HepG2 (cell line): ENCODE measurements at regions not wholly inside any gene's neighbourhood (a gene's known extent, or its start where the extent isn't known, plus 50 kb on each side); places are given as distances from the start of the nearest gene placed in this dataset.

Source experiments
- ATAC-seq: fragments of 200-7000 bp; cut with Tn5 transposase; 3 replicates; pipeline ENCODE4 v1.9.1; 2020; ENCODE audit warnings: mild to moderate bottlenecking, moderate library complexity
- BruUV-seq: library from RNA; stranded (reverse); fragments of 400-500 nt; replicated peaks from 2 replicates; lab custom pipeline; 2021; lab: Mats Ljungman, UMichigan
- CTCF ChIA-PET: fragments of 300-600 bp; formaldehyde crosslinking; extraction: SDS; loops from one replicate; lab custom pipeline; 2021; ENCODE audit warnings: low total read pairs, inconsistent platforms, low intra/inter-chr PET ratio; lab: Yijun Ruan, JAX
- POLR2A ChIA-PET: fragments of 350-600 bp; sonication (Branson Sonifier 250); formaldehyde crosslinking; loops from one replicate; lab custom pipeline; 2020; ENCODE audit warnings: antibody characterized with exemption, inconsistent platforms; lab: Yijun Ruan, JAX
- DNase-seq: peaks from one replicate; pipeline ENCODE4 v3.0.0-alpha.2; 2015; ENCODE audit warnings: low spot score
- FAIRE-seq: peaks from 3 replicates; lab custom pipeline; 2011; peaks lifted over from hg19 to GRCh38; lab: Jason Lieb, UNC
- H2AFZ ChIP-seq: one replicate; pipeline ENCODE4 v1.6.1; 2011; ENCODE audit warnings: low read length, inconsistent platforms
- H3K27ac ChIP-seq: fragments of 300-600 bp; 3 replicates; pipeline ENCODE4 v1.8.0; 2011; ENCODE audit warnings: mixed run types, mild to moderate bottlenecking, mixed read lengths, low read length, inconsistent platforms; ENCODE audit not compliant: insufficient read depth; ENCODE audit errors: extremely low read length
- H3K27me3 ChIP-seq, 2 experiments: fragments of 200-600 bp in 1 of 2; 2 replicates in 1 of 2; 3 replicates in 1 of 2; pipeline versions ENCODE4 v1.6.0 to v1.8.0; 2011; ENCODE audit warnings: low read length in 2 of 2, mild to moderate bottlenecking in 2 of 2, moderate library complexity in 2 of 2, inconsistent platforms in 1 of 2; ENCODE audit not compliant: insufficient read depth in 2 of 2, control insufficient read depth in 1 of 2
- H3K36me3 ChIP-seq, 2 experiments: fragments of 200-600 bp in 1 of 2; replicated peaks in 1 of 2; 2 replicates in 1 of 2; 3 replicates in 1 of 2; pipeline versions ENCODE4 v1.5.1 to v1.8.0; 2011; ENCODE audit warnings: low read length in 2 of 2, inconsistent platforms in 1 of 2; ENCODE audit not compliant: insufficient read depth in 2 of 2, control insufficient read depth in 1 of 2
- H3K4me1 ChIP-seq: 2 replicates; pipeline ENCODE4 v1.5.1; 2012; ENCODE audit warnings: low read length, inconsistent platforms; ENCODE audit not compliant: insufficient read depth
- H3K4me2 ChIP-seq: 2 replicates; pipeline ENCODE4 v1.6.0; 2011; ENCODE audit warnings: low read depth, low read length, inconsistent platforms
- H3K4me3 ChIP-seq, 3 experiments: fragments of 200-600 bp in 1 of 3; sonication (generic), shearing (Covaris generic) in 1 of 3; replicated peaks in 1 of 3; 2 replicates each; pipeline ENCODE4 v1.5.1; 2011 to 2016; ENCODE audit warnings: low read length in 3 of 3, inconsistent platforms in 2 of 3, low read depth in 2 of 3, mild to moderate bottlenecking in 2 of 3, control low read depth in 1 of 3, mixed read lengths in 1 of 3; ENCODE audit not compliant: insufficient read depth in 1 of 3
- H3K79me2 ChIP-seq: one replicate; pipeline ENCODE4 v1.6.1; 2011; ENCODE audit warnings: low read length, inconsistent platforms; ENCODE audit not compliant: insufficient read depth
- H3K9ac ChIP-seq: 2 replicates; pipeline ENCODE4 v1.6.0; 2011; ENCODE audit warnings: mild to moderate bottlenecking, low read depth, low read length, inconsistent platforms; ENCODE audit not compliant: insufficient read depth
- H3K9me3 ChIP-seq: 2 replicates; pipeline ENCODE4 v1.5.1; 2012; ENCODE audit warnings: mild to moderate bottlenecking, low read length
- H4K20me1 ChIP-seq: 2 replicates; pipeline ENCODE4 v1.6.0; 2011; ENCODE audit warnings: inconsistent platforms, mild to moderate bottlenecking, low read length, moderate library complexity; ENCODE audit not compliant: insufficient read depth
- FOXC1 ChIP-seq: sonication (generic); formaldehyde crosslinking; IDR thresholded peaks from 2 replicates; pipeline ENCODE4 v1.8.0; 2022; ENCODE audit warnings: mild to moderate bottlenecking, missing genetic modification reagents, borderline replicate concordance
- HINFP ChIP-seq: sonication (generic); formaldehyde crosslinking; IDR thresholded peaks from 2 replicates; pipeline ENCODE4 v1.4.0; 2020; ENCODE audit warnings: low read depth, mild to moderate bottlenecking, missing genetic modification reagents
- ZNF263 ChIP-seq: sonication (generic); formaldehyde crosslinking; IDR thresholded peaks from 2 replicates; pipeline ENCODE4 v1.4.0; 2020; ENCODE audit warnings: missing genetic modification reagents
- ZNF670 ChIP-seq: sonication (generic); formaldehyde crosslinking; IDR thresholded peaks from 2 replicates; pipeline ENCODE4 v1.8.0; 2022; ENCODE audit warnings: mild to moderate bottlenecking, missing genetic modification reagents, borderline replicate concordance
- WGBS: methylation state at CpG from one replicate; pipeline ENCODE4 v1.1.6; 2017; ENCODE audit warnings: low lambda C conversion rate; 5-methylcytosine and 5-hydroxymethylcytosine counted together
- in situ Hi-C: cut with HindIII; loops from 2 replicates; pipeline ENCODE4 v1.10.0; 2017; ENCODE audit warnings: low pct_unique_long_range_greater_than_20kb; ENCODE audit not compliant: extremely low pct_ligation_motif_present
- intact Hi-C: fragments of 100-400 bp; cut with micrococcal nuclease; formaldehyde crosslinking; loops from one replicate; pipeline ENCODE4 v1.10.0; 2022; ENCODE audit not compliant: unreplicated experiment

- in situ Hi-C loops: no loop called here
- no peak for DNase-seq
These were observed 145.4 kb upstream of the TLE3 start for GRCh38 chr15:70242951-70243685.

More at GRCh38 chr15:70242951-70243685, 145.4 kb upstream of the TLE3 start:
- POLR2A ChIA-PET: no interaction called here
- TF ChIP-seq ZNF263 (CRISPR knock-in tag) (no peak), HINFP (CRISPR knock-in tag) (no peak), ZNF670 (CRISPR knock-in tag) (no peak), FOXC1 (CRISPR knock-in tag) (no peak)
- no peak for FAIRE-seq
- no peak overlapping the region for H3K9ac ChIP-seq
- H3K4me1 ChIP-seq: peaks cover 8% of the 10 kb centered on the region; the same call in 1 of the 2 replicates
- H3K4me3 ChIP-seq: no peak overlapping the region
- CTCF ChIA-PET: no interaction called here
- 50% methylated on average over 6 of the region's 10 CpGs for WGBS
- H3K36me3 ChIP-seq: no peaks in the 10 kb centered on the region
- no peak for ATAC-seq
- no peaks in the 10 kb centered on the region for H3K9me3 ChIP-seq
- H3K79me2 ChIP-seq: no peaks in the 10 kb centered on the region
- H4K20me1 ChIP-seq: 0 out of 2 replicates have a peak, but pooled peaks cover 2% of the 10 kb centered on the region
- H3K27ac ChIP-seq: no peak overlapping the region
- H2AFZ ChIP-seq: no peak overlapping the region
- H3K27me3 ChIP-seq: peaks cover 6 to 26% of the 10 kb centered on the region in 2 experiments; a peak in 2 of 5 replicates
- intact Hi-C loops: no loop called here
- BruUV-seq: no TSS peak
- no peak overlapping the region for H3K4me2 ChIP-seq
